Suprapubic skin (tissue), 4 donors: ENCODE measurements at regions not wholly inside any gene's neighbourhood (a gene's known extent, or its start where the extent isn't known, plus 50 kb on each side); places are given as distances from the start of the nearest gene placed in this dataset.
"Not testable (repeated sequence)": the region's sequence is repeated elsewhere in the genome, so short reads cannot be mapped to it uniquely, and the experiment has no call there.

Experiments used
- DNase-seq, 2 donors: peaks; one replicate each; pipeline ENCODE4 v3.0.0-alpha.2; 2019; ENCODE audit warnings: low spot score in 2 of 2
- H3K27ac ChIP-seq: fragments of 200-600 bp; sonication (generic); one replicate; pipeline ENCODE4 v1.5.1; 2019
- H3K27me3 ChIP-seq: fragments of 200-600 bp; sonication (generic); one replicate; pipeline ENCODE4 v1.5.1; 2019
- H3K36me3 ChIP-seq: fragments of 200-600 bp; sonication (generic); one replicate; pipeline ENCODE4 v1.5.1; 2019
- H3K4me1 ChIP-seq: fragments of 200-600 bp; sonication (generic); one replicate; pipeline ENCODE4 v1.5.1; 2019
- H3K4me3 ChIP-seq: fragments of 200-600 bp; sonication (generic); one replicate; pipeline ENCODE4 v1.5.1; 2019; ENCODE audit warnings: mild to moderate bottlenecking
- H3K9me3 ChIP-seq: fragments of 200-600 bp; sonication (generic); one replicate; pipeline ENCODE4 v1.5.1; 2019
- CTCF ChIP-seq, 2 donors: fragments of 200-600 bp in 1 of 2; fragments of 450-650 bp in 1 of 2; sonication (generic) in 1 of 2; IDR thresholded peaks; one replicate each; pipeline ENCODE4 v1.5.1; 2016 to 2019; ENCODE audit warnings: antibody characterized with exemption in 2 of 2, mild to moderate bottlenecking in 1 of 2, moderate library complexity in 1 of 2
- EP300 ChIP-seq: sonication (generic); formaldehyde crosslinking; IDR thresholded peaks from one replicate; pipeline ENCODE4 v1.6.1; 2017; ENCODE audit warnings: antibody characterized with exemption
- POLR2A ChIP-seq, 2 donors: fragments of 450-650 bp; IDR thresholded peaks; one replicate each; pipeline ENCODE4 v1.6.1; 2017; ENCODE audit warnings: antibody characterized with exemption in 2 of 2, mild to moderate bottlenecking in 2 of 2, moderate library complexity in 2 of 2
- POLR2AphosphoS5 ChIP-seq, 3 donors: sonication (generic); formaldehyde crosslinking; IDR thresholded peaks; one replicate each; pipeline ENCODE4 v1.6.1; 2017; ENCODE audit warnings: antibody characterized with exemption in 3 of 3
- WGBS: methylation state at CpG from one replicate; pipeline ENCODE4 v1.1.5; 2018; 5-methylcytosine and 5-hydroxymethylcytosine counted together

- DNase-seq, result no peak
- WGBS, result 76% methylated on average over 4 of the region's 4 CpGs
- Histone ChIP-seq H3K4me1 (no peaks in the 10 kb centered on the region), H3K9me3 (no peaks in the 10 kb centered on the region), H3K27me3 (no peaks in the 10 kb centered on the region), H3K4me3 (no peak overlapping the region), H3K36me3 (no peaks in the 10 kb centered on the region), H3K27ac (no peak overlapping the region)
- TF ChIP-seq EP300, result no peak
- no peak for TF ChIP-seq CTCF (IDR thresholded peaks at IDR 0.05)
- TF ChIP-seq POLR2A (IDR thresholded peaks at IDR 0.05), result no peak
- no peak for TF ChIP-seq POLR2AphosphoS5 (IDR thresholded peaks at IDR 0.05)
Measured at GRCh38 chr20:4465855-4466545, 216.9 kb upstream of the ADRA1D start.

DNA sequence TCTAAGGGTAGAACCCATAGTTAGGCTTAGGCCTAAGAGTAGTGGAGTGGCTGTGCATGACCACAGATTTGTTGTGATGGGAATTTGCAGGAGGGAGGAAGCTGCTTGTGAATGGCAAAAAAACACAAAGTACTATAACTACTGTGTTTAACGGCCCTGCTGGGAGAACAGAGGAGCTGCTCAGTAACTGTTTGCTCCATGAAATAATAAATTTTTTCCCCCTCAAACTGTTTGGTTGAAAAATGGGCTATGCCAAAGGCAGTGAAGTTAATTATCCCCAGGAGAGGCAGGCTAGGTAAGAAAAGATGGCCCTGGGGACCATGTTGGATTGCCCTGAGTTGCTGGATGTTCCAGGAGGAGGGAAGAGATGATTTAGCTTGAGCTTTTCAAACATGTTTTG lies 216.1 kb upstream of the ADRA1D start:
- H3K27me3 ChIP-seq, result no peaks in the 10 kb centered on the region
- no peak overlapping the region for H3K4me3 ChIP-seq
- H3K4me1 ChIP-seq, result no peaks in the 10 kb centered on the region
- H3K27ac ChIP-seq, result no peak overlapping the region
- DNase-seq, result no peak
- no peaks in the 10 kb centered on the region for H3K9me3 ChIP-seq
- H3K36me3 ChIP-seq, result no peaks in the 10 kb centered on the region
- no peak for TF ChIP-seq POLR2AphosphoS5 (IDR thresholded peaks at IDR 0.05)
- TF ChIP-seq POLR2A (IDR thresholded peaks at IDR 0.05), result no peak
- TF ChIP-seq CTCF (IDR thresholded peaks at IDR 0.05), result no peak
- no peak for TF ChIP-seq EP300
- 70% methylated on average over 1 of the region's 1 CpG for WGBS

- not testable (repeated sequence) for H3K9me3 ChIP-seq, H3K27me3 ChIP-seq, DNase-seq, H3K36me3 ChIP-seq, H3K27ac ChIP-seq, H3K4me1 ChIP-seq, H3K4me3 ChIP-seq
- 95% methylated on average over 1 of the region's 1 CpG for WGBS
Measured at GRCh38 chr20:4462801-4463200, 213.7 kb upstream of the ADRA1D start.

GRCh38 chr20:4459081-4459480 lies 210.0 kb upstream of the ADRA1D start:
- H3K4me1 ChIP-seq, result no peaks in the 10 kb centered on the region
- H3K36me3 ChIP-seq, result no peaks in the 10 kb centered on the region
- DNase-seq, result no peak
- no peak overlapping the region for H3K4me3 ChIP-seq
- no peak overlapping the region for H3K27ac ChIP-seq
- TF ChIP-seq EP300, result no peak
- TF ChIP-seq POLR2AphosphoS5 (IDR thresholded peaks at IDR 0.05), result no peak
- TF ChIP-seq POLR2A (IDR thresholded peaks at IDR 0.05), result no peak
- TF ChIP-seq CTCF (IDR thresholded peaks at IDR 0.05), result no peak
- H3K9me3 ChIP-seq, result no peaks in the 10 kb centered on the region
- no peaks in the 10 kb centered on the region for H3K27me3 ChIP-seq

- no peaks in the 10 kb centered on the region for H3K4me1 ChIP-seq
- H3K27me3 ChIP-seq, result no peaks in the 10 kb centered on the region
- no peaks in the 10 kb centered on the region for H3K9me3 ChIP-seq
- H3K36me3 ChIP-seq, result no peaks in the 10 kb centered on the region
- TF ChIP-seq CTCF (IDR thresholded peaks at IDR 0.05) (no peak), POLR2A (IDR thresholded peaks at IDR 0.05) (no peak), EP300 (no peak), POLR2AphosphoS5 (IDR thresholded peaks at IDR 0.05) (no peak)
- no peak for DNase-seq
- no peak overlapping the region for H3K4me3 ChIP-seq
- H3K27ac ChIP-seq, result no peak overlapping the region
- WGBS, result 90% methylated on average over 2 of the region's 2 CpGs
Measured at GRCh38 chr20:4457566-4458543, 208.8 kb upstream of the ADRA1D start.
